ENCODE measurements at regions not wholly inside any gene's neighbourhood (a gene's known extent, or its start where the extent isn't known, plus 50 kb on each side); places are given as distances from the start of the nearest gene placed in this dataset.

GRCh38 chr2:29990129-29990528, 68.7 kb upstream of the ALK start:
- no peak overlapping the region for H3K27ac ChIP-seq
- no peak overlapping the region for H3K4me3 ChIP-seq
- DNase-seq, result no peak
- 63 to 83% methylated on average over 4 of the region's 4 CpGs for WGBS, 2 donors
- no peaks in the 10 kb centered on the region for H3K9me3 ChIP-seq
- no peak for ATAC-seq
- H3K27me3 ChIP-seq, result no peaks in the 10 kb centered on the region
- H3K4me1 ChIP-seq, result no peaks in the 10 kb centered on the region
- H3K36me3 ChIP-seq (replicated peaks in 1 of 2; ENCODE audit: insufficient read depth in 1 of 2, low read depth in 2 of 2), result no peaks in the 10 kb centered on the region
- intact Hi-C loops (cut with DNase I), result no loop called here
- TF ChIP-seq, protein P1, sequence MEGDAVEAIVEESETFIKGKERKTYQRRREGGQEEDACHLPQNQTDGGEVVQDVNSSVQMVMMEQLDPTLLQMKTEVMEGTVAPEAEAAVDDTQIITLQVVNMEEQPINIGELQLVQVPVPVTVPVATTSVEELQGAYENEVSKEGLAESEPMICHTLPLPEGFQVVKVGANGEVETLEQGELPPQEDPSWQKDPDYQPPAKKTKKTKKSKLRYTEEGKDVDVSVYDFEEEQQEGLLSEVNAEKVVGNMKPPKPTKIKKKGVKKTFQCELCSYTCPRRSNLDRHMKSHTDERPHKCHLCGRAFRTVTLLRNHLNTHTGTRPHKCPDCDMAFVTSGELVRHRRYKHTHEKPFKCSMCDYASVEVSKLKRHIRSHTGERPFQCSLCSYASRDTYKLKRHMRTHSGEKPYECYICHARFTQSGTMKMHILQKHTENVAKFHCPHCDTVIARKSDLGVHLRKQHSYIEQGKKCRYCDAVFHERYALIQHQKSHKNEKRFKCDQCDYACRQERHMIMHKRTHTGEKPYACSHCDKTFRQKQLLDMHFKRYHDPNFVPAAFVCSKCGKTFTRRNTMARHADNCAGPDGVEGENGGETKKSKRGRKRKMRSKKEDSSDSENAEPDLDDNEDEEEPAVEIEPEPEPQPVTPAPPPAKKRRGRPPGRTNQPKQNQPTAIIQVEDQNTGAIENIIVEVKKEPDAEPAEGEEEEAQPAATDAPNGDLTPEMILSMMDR (IDR thresholded peaks at IDR 0.05), result no peak

DNA sequence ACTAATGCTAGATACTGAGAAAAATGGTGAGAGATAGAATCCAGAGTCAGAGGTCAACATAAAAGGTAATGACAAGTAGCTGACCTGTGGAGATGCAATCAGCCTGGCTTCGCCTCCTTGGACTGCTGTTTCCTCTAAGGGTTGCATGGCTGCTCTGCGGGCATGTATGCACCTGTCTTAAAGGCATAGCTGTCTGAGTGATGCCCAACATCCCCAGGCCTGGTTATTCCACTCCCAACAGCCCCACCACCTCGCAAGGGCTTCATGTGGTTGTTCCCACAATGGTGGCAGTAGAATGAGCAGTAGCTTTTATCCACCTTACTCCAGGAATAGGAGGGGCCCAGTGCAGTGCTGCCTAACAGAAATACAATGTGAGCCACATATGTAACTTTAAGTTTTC, 69.7 kb upstream of the ALK start:
- intact Hi-C loops (cut with DNase I), result no loop called here
- Histone ChIP-seq H3K36me3 (replicated peaks in 1 of 2; ENCODE audit: insufficient read depth in 1 of 2, low read depth in 2 of 2) (no peaks in the 10 kb centered on the region), H3K27me3 (no peaks in the 10 kb centered on the region), H3K27ac (no peak overlapping the region), H3K4me1 (no peaks in the 10 kb centered on the region), H3K9me3 (no peaks in the 10 kb centered on the region), H3K4me3 (no peak overlapping the region)
- WGBS, 2 donors, result 69 to 90% methylated on average over 3 of the region's 3 CpGs
- ATAC-seq (no peak), DNase-seq (no peak)
- no peak for TF ChIP-seq POLR2A (IDR thresholded peaks at IDR 0.05)
- TF ChIP-seq, protein P1 (IDR thresholded peaks at IDR 0.05), result no peak

GRCh38 chr2:29995241-29995640, 73.9 kb upstream of the ALK start:
- H3K9me3 ChIP-seq, result no peaks in the 10 kb centered on the region
- no peak overlapping the region for H3K27ac ChIP-seq
- H3K4me1 ChIP-seq, result no peaks in the 10 kb centered on the region
- ATAC-seq (no peak), DNase-seq (no peak)
- H3K27me3 ChIP-seq, result no peaks in the 10 kb centered on the region
- intact Hi-C loops (cut with DNase I), result no loop called here
- H3K4me3 ChIP-seq, result no peak overlapping the region
- TF ChIP-seq POLR2A (IDR thresholded peaks at IDR 0.05), result no peak
- TF ChIP-seq, protein P1 (IDR thresholded peaks at IDR 0.05), result no peak
- 25 to 46% methylated on average over 1 of the region's 1 CpG for WGBS, 2 donors
- no peaks in the 10 kb centered on the region for H3K36me3 ChIP-seq (replicated peaks in 1 of 2; ENCODE audit: insufficient read depth in 1 of 2, low read depth in 2 of 2)

DNA sequence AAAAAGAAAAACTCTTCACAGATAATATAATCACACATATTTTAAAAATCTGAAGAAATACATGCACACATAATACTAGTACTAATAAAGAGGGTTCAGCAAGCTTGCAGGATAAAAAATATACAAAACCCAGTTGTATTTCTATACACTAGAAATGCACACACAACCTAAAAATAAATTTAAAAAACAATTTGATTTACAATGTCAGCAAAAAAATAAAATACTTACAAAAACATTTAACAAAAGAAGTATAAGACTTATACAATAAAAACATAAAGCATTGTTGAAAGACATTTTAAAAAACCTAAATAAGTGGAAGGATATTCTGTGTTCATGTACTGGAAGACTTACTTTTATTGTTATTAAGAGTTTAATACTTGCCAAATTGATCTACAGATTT, 81.7 kb upstream of the ALK start:
- no peak for ATAC-seq
- intact Hi-C loops (cut with DNase I), result no loop called here

GRCh38 chr2:30022444-30023071, 101.2 kb upstream of the ALK start:
- intact Hi-C loops (cut with DNase I), result no loop called here
- Histone ChIP-seq H3K27ac (no peak overlapping the region), H3K4me1 (no peaks in the 10 kb centered on the region), H3K27me3 (no peaks in the 10 kb centered on the region), H3K4me3 (no peak overlapping the region), H3K36me3 (replicated peaks in 1 of 2; ENCODE audit: insufficient read depth in 1 of 2, low read depth in 2 of 2) (no peaks in the 10 kb centered on the region), H3K9me3 (no peaks in the 10 kb centered on the region)
- ATAC-seq, result no peak
- WGBS, 2 donors, result 63 to 68% methylated on average over 4 of the region's 4 CpGs
- no peak for TF ChIP-seq POLR2A (IDR thresholded peaks at IDR 0.05)
- TF ChIP-seq, protein P1 (IDR thresholded peaks at IDR 0.05), result no peak
- DNase-seq, result no peak

More for the DNA sequence above, 81.7 kb upstream of the ALK start:
- no peaks in the 10 kb centered on the region for H3K4me1 ChIP-seq
- DNase-seq, result no peak
- no peaks in the 10 kb centered on the region for H3K36me3 ChIP-seq (replicated peaks in 1 of 2; ENCODE audit: insufficient read depth in 1 of 2, low read depth in 2 of 2)
- H3K27ac ChIP-seq, result no peak overlapping the region
- no peaks in the 10 kb centered on the region for H3K27me3 ChIP-seq
- no peak for TF ChIP-seq POLR2A (IDR thresholded peaks at IDR 0.05)
- TF ChIP-seq, protein P1 (IDR thresholded peaks at IDR 0.05), result no peak
- H3K4me3 ChIP-seq, result no peak overlapping the region
- no peaks in the 10 kb centered on the region for H3K9me3 ChIP-seq
